ENCODE measurements at regions not wholly inside any gene's neighbourhood (a gene's known extent, or its start where the extent isn't known, plus 50 kb on each side); places are given as distances from the start of the nearest gene placed in this dataset.
"Not testable (repeated sequence)": the region's sequence is repeated elsewhere in the genome, so short reads cannot be mapped to it uniquely, and the experiment has no call there.

DNA sequence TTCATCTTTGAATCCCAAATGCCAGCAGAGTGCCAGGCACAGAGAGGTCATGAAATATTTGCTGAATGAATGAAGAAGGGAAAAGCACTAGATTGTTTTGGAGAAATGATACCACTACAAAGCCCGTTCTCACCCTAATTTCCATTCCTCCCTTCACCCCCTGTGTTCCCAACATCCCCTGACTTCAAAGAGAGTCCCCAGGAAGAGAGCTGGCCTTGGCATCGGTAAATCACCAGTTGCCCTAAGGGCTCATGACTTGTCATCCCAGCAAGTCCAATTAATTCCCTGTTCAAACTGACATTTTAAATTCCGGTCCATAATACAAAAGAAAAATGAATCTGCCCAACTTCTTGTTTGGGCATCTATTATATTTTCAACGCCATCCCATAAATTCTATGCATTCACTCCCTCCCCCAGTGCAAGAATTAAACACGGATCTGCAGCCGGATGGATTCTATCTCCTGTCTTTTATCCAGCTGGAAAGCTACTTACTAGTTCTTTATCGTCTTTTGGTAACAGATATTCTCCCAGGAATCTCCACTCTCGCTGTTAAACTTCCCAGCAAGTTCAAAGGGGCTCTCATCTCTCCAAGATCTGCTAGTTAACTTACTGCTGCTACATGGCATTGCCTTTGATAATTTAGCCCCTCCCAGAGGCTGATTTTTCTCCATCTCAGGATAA lies 63.9 kb upstream of the TSC22D2 start:
- DNase-seq: no peak
- Histone ChIP-seq H3K36me3 (no peaks in the 10 kb centered on the region), H3K9me3 (no peaks in the 10 kb centered on the region), H3K4me3 (no peak overlapping the region), H3K4me1 (peaks cover 0 to 6% (median 0%) of the 10 kb centered on the region in 4 donors), H3K27me3 (no peaks in the 10 kb centered on the region), H3K27ac (no peak overlapping the region)
- TF ChIP-seq CTCF (IDR thresholded peaks at IDR 0.05) (no peak), POLR2A (IDR thresholded peaks at IDR 0.05) (no peak)

GRCh38 chr3:150342896-150343467 lies 65.1 kb upstream of the TSC22D2 start:
- Histone ChIP-seq H3K4me1 (no peaks in the 10 kb centered on the region), H3K27me3 (no peaks in the 10 kb centered on the region), H3K27ac (no peak overlapping the region), H3K4me3 (no peak overlapping the region), H3K9me3 (no peaks in the 10 kb centered on the region), H3K36me3 (no peaks in the 10 kb centered on the region)
- TF ChIP-seq CTCF (IDR thresholded peaks at IDR 0.05): no peak
- TF ChIP-seq POLR2A (IDR thresholded peaks at IDR 0.05): no peak
- DNase-seq: no peak

DNA sequence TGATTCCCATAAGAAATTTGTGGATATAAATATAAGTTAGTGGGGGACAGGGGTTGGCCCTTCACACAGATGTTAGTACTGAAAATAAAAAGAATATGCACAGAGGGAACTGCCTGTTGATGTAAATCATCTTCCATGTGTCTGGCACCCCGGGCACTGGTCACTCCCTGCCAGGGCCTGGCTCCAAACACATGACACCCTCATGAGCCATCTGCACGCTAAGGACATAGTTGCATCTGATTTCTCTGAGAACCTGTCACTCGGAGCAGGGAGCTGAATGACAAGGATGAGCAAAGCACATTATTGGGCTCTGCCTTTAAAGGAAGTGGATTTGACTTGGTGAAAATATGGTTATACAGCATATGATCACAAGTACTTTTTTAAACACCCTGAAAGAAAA lies 66.2 kb upstream of the TSC22D2 start:
- Histone ChIP-seq H3K36me3 (no peaks in the 10 kb centered on the region), H3K4me1 (no peaks in the 10 kb centered on the region), H3K9me3 (no peaks in the 10 kb centered on the region), H3K4me3 (no peak overlapping the region), H3K27me3 (no peaks in the 10 kb centered on the region), H3K27ac (no peak overlapping the region)
- no peak for DNase-seq
- TF ChIP-seq POLR2A (IDR thresholded peaks at IDR 0.05) (no peak), CTCF (IDR thresholded peaks at IDR 0.05) (no peak)

- H3K4me1 ChIP-seq, H3K9me3 ChIP-seq, DNase-seq, H3K27me3 ChIP-seq, H3K36me3 ChIP-seq, H3K4me3 ChIP-seq, H3K27ac ChIP-seq: not testable (repeated sequence)
These were observed 71.7 kb upstream of the TSC22D2 start for GRCh38 chr3:150336363-150336762.

GRCh38 chr3:150335631-150336030 lies 72.5 kb upstream of the TSC22D2 start:
- no peak for DNase-seq
- H3K36me3 ChIP-seq: no peaks in the 10 kb centered on the region

More at GRCh38 chr3:150335631-150336030, 72.5 kb upstream of the TSC22D2 start:
- Histone ChIP-seq H3K27me3 (no peaks in the 10 kb centered on the region), H3K4me3 (no peak overlapping the region), H3K9me3 (no peaks in the 10 kb centered on the region), H3K27ac (no peak overlapping the region), H3K4me1 (no peaks in the 10 kb centered on the region)
- TF ChIP-seq POLR2A (IDR thresholded peaks at IDR 0.05) (no peak), CTCF (IDR thresholded peaks at IDR 0.05) (no peak)
